ENCODE measurements at regions not wholly inside any gene's neighbourhood (a gene's known extent, or its start where the extent isn't known, plus 50 kb on each side); places are given as distances from the start of the nearest gene placed in this dataset.
"Not testable (repeated sequence)": the region's sequence is repeated elsewhere in the genome, so short reads cannot be mapped to it uniquely, and the experiment has no call there.

DNA sequence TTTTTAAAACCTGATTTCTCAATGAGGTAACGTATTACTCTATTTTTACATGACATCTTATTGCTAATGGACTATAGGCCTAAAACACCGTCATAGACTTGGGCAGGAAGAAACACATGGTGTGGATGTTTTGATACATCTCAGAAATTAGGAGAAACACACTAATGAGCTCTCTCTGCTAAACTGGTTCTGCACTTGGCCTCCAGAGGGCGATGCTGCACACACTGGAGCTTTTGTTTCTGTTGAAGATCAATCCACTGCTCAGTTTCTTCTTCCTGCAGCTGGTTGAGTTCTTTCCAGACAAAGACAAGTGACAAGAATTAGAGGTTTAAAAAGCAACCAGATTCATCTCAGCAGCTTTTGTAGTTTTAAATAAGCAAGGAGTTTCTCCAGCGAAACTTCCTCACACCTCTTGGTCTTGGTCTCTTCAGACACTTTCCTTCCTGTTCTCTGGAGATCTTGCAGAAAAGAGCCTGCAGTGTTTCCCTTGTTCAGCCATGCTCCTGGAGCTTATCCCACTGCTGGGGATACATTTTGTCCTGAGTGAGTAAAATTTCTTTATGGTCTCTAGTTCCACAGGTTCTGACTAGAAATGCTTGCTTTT, 178.5 kb upstream of the OR4E1 start:
- Histone ChIP-seq H3K27me3 (no peaks in the 10 kb centered on the region), H3K4me3 (no peak overlapping the region), H3K36me3 (no peaks in the 10 kb centered on the region), H3K9me3 (no peaks in the 10 kb centered on the region)
- DNase-seq: no peak

GRCh38 chr14:21846902-21847301, 173.3 kb upstream of the OR4E1 start:
- H3K4me3 ChIP-seq, H3K36me3 ChIP-seq, H3K9me3 ChIP-seq, DNase-seq, H3K27me3 ChIP-seq: not testable (repeated sequence)

DNA sequence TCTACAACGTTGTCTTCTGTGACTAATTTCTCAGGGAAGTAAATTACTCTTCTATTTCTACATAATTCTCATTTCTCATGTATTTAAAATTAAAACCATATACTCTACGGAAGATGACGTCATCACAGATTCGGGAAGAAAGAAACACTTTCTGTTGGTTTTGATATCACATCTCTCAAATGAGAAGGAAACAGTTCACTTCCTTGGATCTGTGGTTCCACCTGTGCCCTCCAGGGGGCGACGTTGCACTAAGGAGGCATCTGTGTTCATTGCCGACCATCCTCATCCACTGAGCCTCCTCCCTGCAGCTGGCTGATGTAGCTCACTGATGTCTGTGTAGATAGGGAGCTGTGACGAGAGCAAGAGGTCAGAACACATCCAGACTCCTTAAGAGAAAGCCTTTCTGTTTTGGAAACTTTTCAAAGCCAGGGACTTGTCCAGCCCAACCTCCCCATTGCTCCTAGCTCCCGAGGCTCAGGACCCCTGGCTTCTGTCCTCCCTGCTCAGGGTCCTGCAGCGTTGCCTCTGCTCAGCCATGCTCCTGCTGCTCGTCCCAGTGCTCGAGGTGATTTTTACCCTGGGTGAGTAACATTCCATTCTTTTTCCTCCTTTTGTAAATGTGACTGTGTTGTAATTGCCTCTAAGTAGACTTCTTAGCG, 172.7 kb upstream of the OR4E1 start:
- H3K36me3 ChIP-seq: no peaks in the 10 kb centered on the region
- peak; percentile 2 for DNase-seq

DNA sequence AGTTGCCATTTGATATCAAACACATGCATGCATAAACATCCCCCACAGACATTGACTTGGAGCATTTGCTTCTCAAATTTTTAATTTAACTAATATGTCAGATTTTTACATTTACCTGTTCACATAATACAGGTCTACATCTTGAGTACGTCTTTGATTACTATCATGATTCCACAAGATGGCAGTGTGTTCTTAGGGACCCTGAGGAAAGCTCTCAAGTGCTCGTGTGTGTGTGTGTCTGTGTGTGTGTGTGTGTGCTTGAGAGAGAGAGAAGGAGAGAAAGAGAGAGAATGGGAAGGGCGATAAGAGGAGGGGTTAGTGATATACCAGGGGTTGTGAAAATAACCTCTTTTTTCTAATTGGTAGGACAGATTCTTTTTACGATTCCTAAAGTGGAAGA, 167.1 kb upstream of the OR4E1 start:
- no peak for DNase-seq
- no peaks in the 10 kb centered on the region for H3K36me3 ChIP-seq
- no peaks in the 10 kb centered on the region for H3K9me3 ChIP-seq
- no peak overlapping the region for H3K4me3 ChIP-seq
- H3K27me3 ChIP-seq: no peaks in the 10 kb centered on the region

More for the DNA sequence above, 172.7 kb upstream of the OR4E1 start:
- Histone ChIP-seq H3K27me3 (no peaks in the 10 kb centered on the region), H3K9me3 (no peaks in the 10 kb centered on the region), H3K4me3 (no peak overlapping the region)

DNA sequence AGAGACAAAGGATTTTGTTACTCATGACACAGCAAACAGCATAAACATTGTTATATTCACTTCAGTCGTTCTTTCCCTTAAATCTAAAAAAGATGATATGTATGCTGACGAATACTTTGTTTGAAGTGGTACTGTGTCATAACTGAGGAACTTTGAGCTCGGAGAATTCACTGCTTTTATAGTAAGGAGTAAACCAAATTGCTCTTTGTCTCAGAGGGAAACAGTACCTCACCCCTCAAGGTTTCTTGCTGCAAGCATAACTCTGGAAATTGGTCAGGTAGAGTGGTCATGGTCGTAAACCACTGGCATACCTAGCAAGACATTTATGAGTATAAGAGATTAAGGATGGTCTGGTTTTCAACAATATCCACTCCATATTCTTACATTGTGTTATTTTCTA, 160.2 kb upstream of the OR4E1 start:
- H3K27me3 ChIP-seq: no peaks in the 10 kb centered on the region; the same call in 1 of the 2 replicates
- no peaks in the 10 kb centered on the region for H3K36me3 ChIP-seq
- H3K9me3 ChIP-seq: no peaks in the 10 kb centered on the region
- DNase-seq: no peak
- no peak overlapping the region for H3K4me3 ChIP-seq

DNA sequence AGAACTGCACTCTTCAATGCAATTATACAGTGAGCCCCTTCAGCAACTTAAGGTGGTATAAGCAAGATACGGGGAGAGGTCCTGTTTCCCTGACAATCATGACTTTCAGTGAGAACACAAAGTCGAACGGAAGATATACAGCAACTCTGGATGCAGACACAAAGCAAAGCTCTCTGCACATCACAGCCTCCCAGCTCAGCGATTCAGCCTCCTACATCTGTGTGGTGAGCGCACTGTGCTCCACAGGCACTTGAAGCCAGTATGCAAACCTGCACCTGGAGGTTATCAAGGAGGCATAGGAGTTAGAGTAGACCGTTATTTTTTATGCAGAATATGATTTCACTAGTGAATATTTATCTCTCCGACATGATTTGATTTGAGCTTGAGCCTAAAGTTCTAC, 152.2 kb upstream of the OR4E1 start:
- Histone ChIP-seq H3K27me3 (no peaks in the 10 kb centered on the region; the same call in none of the 2 replicates), H3K9me3 (no peaks in the 10 kb centered on the region), H3K4me3 (no peak overlapping the region), H3K36me3 (no peaks in the 10 kb centered on the region)
- no peak for DNase-seq

DNA sequence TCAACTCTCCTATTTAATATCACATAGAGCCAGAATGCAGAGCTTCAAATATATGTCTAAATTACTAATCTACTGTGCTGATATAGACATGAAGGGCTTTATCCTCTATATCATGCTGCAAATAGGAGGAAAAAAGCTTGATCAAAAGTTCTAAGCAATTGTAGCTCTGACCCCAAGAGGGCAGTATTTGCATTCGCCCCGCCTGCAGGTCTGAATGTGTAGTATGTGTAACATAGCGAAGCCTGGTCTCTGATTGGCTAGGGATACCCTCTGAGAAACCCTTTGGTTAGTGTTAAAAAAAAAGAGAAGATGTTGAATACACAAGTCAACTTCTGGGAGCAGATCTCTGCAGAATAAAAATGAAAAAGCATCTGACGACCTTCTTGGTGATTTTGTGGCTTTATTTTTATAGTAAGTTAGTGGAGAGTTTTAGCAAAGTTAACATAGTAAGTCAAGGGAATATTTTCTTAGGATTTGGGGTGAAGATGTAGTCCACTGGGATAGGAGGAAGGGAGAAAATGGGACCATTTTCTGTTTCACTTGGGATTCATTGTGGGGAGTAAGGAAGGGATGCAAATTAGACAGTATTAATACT, 151.6 kb upstream of the OR4E1 start:
- Histone ChIP-seq H3K36me3 (no peaks in the 10 kb centered on the region), H3K9me3 (no peaks in the 10 kb centered on the region), H3K4me3 (no peak overlapping the region), H3K27me3 (no peaks in the 10 kb centered on the region; the same call in none of the 2 replicates)
- DNase-seq: peak; percentile 4

DNA sequence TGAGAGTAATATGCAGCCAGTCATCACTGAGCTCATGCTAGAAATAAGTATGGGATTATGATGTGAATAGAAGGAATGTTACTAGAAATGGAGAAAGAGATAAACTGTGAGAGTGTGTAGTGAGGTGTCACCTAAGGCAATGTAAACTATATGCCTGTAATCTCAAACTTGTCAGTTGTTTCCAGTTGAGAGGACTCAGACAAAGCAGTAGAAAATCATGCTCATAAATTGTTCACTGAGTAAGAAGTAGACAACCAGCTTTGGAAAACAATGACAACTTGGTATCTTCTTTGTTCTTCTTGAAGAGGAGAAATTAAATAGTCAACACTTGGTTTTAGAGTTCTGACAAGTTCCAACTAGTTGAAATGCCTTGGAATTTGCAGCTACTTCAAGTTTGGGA, 148.5 kb upstream of the OR4E1 start:
- H3K36me3 ChIP-seq: no peaks in the 10 kb centered on the region
- H3K9me3 ChIP-seq: no peaks in the 10 kb centered on the region
- H3K4me3 ChIP-seq: no peak overlapping the region
- H3K27me3 ChIP-seq: no peaks in the 10 kb centered on the region; the same call in 1 of the 2 replicates
- DNase-seq: no peak

GRCh38 chr14:21820631-21821030, 147.0 kb upstream of the OR4E1 start:
- Histone ChIP-seq H3K4me3 (no peak overlapping the region), H3K36me3 (no peaks in the 10 kb centered on the region), H3K9me3 (no peaks in the 10 kb centered on the region), H3K27me3 (no peaks in the 10 kb centered on the region)
- no peak for DNase-seq

- H3K36me3 ChIP-seq, H3K4me3 ChIP-seq, H3K9me3 ChIP-seq, DNase-seq, H3K27me3 ChIP-seq: not testable (repeated sequence)
These were observed 146.3 kb upstream of the OR4E1 start for GRCh38 chr14:21819891-21820290.

DNA sequence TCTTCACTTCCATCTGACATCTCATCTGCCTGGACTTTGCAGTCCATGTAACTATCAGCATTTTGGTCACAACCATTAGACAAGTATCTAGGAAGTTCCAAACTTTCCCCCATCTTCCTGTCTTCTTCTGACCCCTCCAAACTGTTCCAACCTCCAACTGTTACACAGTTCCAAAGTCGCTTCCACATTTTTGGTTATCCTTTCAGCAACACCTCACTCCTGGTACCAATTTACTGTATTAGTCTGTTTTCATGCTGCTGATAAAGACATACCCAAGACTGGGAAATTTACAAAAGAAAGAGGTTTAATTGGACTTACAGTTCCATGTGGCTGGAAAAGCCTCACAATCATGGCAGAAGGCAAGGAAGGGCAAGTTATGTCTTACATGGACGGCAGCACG, 143.4 kb upstream of the OR4E1 start:
- H3K36me3 ChIP-seq, H3K4me3 ChIP-seq, DNase-seq: not testable (repeated sequence)

GRCh38 chr14:21807975-21808374, 134.4 kb upstream of the OR4E1 start:
- Histone ChIP-seq H3K27me3 (no peaks in the 10 kb centered on the region), H3K4me3 (no peak overlapping the region), H3K9me3 (no peaks in the 10 kb centered on the region), H3K36me3 (no peaks in the 10 kb centered on the region)
- no peak for DNase-seq

More for the DNA sequence above, 143.4 kb upstream of the OR4E1 start:
- H3K9me3 ChIP-seq, H3K27me3 ChIP-seq: not testable (repeated sequence)

DNA sequence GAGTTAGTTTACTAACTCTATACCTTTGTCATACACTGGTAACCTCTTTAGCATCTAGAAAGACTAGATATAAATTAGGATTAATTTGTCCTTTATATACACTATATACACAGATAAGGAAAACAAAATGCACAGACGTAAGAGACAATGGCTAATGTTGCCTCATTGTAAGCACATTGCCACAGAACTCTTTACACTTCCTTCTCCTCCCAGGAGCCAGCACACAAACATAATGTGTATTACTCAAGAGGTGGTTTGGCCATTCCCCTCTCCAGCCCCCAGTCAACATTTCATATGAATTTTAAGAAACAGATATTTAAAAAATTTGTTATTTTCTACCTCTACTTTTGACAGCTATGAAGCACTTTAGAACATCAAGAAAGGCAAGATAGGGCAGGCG, 131.4 kb upstream of the OR4E1 start:
- no peaks in the 10 kb centered on the region for H3K36me3 ChIP-seq
- DNase-seq: no peak
- H3K9me3 ChIP-seq: no peaks in the 10 kb centered on the region
- H3K4me3 ChIP-seq: no peak overlapping the region
- H3K27me3 ChIP-seq: no peaks in the 10 kb centered on the region

- no peaks in the 10 kb centered on the region for H3K9me3 ChIP-seq
- DNase-seq: no peak
- no peaks in the 10 kb centered on the region for H3K36me3 ChIP-seq
- H3K27me3 ChIP-seq: no peaks in the 10 kb centered on the region
- H3K4me3 ChIP-seq: no peak overlapping the region
These were observed 128.8 kb upstream of the OR4E1 start for GRCh38 chr14:21802441-21802840.

- H3K4me3 ChIP-seq: no peak overlapping the region
- no peaks in the 10 kb centered on the region for H3K9me3 ChIP-seq
- H3K27me3 ChIP-seq: no peaks in the 10 kb centered on the region
- H3K36me3 ChIP-seq: no peaks in the 10 kb centered on the region
- DNase-seq: no peak
These were observed 123.3 kb upstream of the OR4E1 start for GRCh38 chr14:21796916-21797315.

DNA sequence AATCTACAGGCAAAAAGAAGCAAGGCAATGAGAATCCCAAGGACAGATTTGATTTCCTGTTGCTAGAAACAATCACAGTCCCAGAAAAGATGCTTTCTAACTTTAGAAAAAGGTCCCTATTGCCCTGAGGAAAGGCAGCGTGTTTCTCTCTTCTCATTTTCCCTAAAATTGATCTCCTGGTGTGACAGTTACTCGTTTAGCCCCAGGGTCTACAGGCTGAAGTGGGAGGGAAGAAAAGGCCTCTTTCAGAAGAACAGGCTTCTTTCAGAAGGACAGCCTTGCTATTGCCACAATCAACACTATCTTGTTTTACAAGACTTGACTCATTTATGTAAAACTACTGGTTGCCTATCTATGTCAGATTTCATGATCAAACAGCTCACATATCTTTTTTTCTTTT, 121.8 kb upstream of the OR4E1 start:
- no peak for DNase-seq
- Histone ChIP-seq H3K4me3 (no peak overlapping the region), H3K9me3 (no peaks in the 10 kb centered on the region), H3K36me3 (no peaks in the 10 kb centered on the region), H3K27me3 (no peaks in the 10 kb centered on the region)

- Histone ChIP-seq H3K4me3 (no peak overlapping the region), H3K9me3 (no peaks in the 10 kb centered on the region), H3K27me3 (no peaks in the 10 kb centered on the region), H3K36me3 (no peaks in the 10 kb centered on the region)
- DNase-seq: no peak
These were observed 118.1 kb upstream of the OR4E1 start for GRCh38 chr14:21791749-21792148.

GRCh38 chr14:21788687-21789086, 115.1 kb upstream of the OR4E1 start:
- H3K9me3 ChIP-seq, H3K4me3 ChIP-seq, DNase-seq, H3K36me3 ChIP-seq, H3K27me3 ChIP-seq: not testable (repeated sequence)
